ENCODE measurements at regions not wholly inside any gene's neighbourhood (a gene's known extent, or its start where the extent isn't known, plus 50 kb on each side); places are given as distances from the start of the nearest gene placed in this dataset.

- TF ChIP-seq POLR2AphosphoS5 (IDR thresholded peaks at IDR 0.05; ENCODE audit: borderline replicate concordance, low read depth, low read length) (no peak), EZH2 (IDR thresholded peaks at IDR 0.05) (no peak), FOXP2 (optimal IDR thresholded peaks at IDR 0.05; ENCODE audit: control extremely low read depth, extremely low read length, insufficient read depth) (no peak)
Observed at GRCh38 chr9:106677374-106677773, 185.6 kb upstream of the ZNF462 start.

All from SK-N-MC (cell line).